GM19043 (cell line): ENCODE measurements at regions not wholly inside any gene's neighbourhood (a gene's known extent, or its start where the extent isn't known, plus 50 kb on each side); places are given as distances from the start of the nearest gene placed in this dataset.
"Not testable (repeated sequence)": the region's sequence is repeated elsewhere in the genome, so short reads cannot be mapped to it uniquely, and the experiment has no call there.

Experiments used
- ATAC-seq: cut with Tn5 transposase; IDR thresholded peaks from one replicate; pipeline ENCODE4 v1.9.1; 2021; ENCODE audit warnings: low read depth; ENCODE audit not compliant: unreplicated experiment

DNA sequence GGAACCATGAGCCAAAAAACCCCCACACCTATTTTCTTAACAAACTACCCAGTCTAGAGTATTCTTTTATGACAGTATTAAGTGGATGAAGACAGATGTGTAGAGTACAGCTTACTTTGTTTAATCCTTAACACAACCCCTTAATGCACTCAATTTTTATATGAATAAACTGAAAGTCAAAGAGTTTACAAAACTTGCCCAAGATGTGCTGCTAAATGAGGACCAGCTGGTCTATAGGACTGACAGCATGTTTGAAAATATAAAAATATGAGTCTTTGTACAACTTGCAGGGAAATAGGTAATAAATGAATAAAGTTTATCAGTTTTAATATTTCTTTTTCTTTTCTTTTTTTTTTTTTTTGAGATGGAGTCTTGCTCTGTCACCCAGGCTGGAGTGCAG lies 102.3 kb downstream of the ZFY start:
- ATAC-seq: no peak

DNA sequence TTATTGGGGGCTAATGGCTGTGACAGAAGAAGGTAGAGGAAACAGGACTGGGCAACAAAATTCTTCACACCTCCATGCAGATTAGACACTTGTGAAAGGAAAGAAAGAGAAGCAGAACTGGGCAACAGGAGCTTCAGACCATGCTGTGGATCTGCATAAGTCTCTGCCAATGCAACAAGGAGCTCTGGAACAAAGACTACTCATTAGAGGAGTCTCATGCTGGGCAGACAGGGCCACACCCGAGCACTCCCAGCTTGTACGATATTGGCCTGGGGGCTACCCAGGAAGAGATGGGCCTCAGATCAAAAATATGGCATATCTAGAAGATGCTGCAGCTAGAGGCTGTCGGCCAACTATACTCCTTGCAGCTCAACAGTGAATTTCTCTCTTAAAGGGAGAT lies 105.2 kb downstream of the ZFY start:
- no peak for ATAC-seq

DNA sequence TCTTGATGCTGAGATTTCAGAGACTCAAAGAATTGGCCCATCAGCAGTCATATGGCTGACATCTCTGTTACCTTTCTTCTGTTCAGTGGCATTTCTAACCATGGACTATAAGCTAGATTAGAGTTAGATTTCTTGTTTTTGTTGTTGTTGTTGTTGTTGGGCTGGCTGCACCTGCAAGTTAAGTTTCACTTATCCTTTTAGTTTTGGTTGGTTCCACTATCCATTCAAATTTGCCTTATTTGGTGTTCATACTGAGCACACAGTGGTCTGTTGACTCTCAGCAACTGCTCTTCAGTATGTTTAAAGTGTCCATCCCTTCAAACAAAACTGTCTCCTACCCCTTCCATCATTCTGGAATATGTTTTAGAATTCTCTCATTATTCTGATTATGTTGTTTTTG lies 106.8 kb downstream of the ZFY start:
- no peak for ATAC-seq

DNA sequence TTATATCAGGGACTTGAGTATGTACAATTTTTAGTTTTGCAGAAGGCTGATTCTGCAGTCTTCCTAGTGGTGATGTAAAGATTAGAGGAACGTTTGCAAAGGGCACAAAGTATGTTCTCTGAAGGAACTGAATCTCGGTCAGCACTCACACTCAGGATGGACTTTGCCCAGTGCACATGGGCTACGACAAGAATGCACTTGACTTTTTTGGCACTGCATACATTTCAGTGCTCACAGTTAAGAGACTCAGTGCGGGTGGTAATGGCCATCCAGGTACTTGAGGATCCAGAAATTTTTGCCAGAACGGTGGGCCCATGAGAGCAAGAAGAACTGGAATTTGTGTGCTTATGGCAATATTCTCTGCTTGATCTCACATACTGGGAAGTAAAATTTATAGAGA lies 107.7 kb downstream of the ZFY start:
- no peak for ATAC-seq

DNA sequence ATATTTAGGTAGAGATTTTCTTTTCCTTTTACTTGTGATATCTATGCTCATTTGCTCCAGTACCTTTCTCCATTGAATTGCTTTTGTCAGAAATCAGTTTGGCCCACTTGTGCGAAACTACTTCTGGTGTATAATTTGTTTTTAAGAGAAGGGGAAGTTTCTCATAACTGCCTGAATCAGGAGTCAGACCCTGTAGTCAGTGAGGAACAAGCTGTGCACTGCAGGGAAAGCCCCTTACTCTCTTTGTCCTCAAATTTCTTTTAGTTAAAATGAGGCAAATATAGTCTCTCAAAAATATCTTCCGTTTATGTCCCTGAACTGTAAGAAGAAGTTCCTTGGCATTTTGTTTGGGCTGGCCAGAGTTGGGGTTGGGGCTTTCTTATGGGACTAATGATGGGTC lies 109.9 kb downstream of the ZFY start:
- ATAC-seq: no peak

DNA sequence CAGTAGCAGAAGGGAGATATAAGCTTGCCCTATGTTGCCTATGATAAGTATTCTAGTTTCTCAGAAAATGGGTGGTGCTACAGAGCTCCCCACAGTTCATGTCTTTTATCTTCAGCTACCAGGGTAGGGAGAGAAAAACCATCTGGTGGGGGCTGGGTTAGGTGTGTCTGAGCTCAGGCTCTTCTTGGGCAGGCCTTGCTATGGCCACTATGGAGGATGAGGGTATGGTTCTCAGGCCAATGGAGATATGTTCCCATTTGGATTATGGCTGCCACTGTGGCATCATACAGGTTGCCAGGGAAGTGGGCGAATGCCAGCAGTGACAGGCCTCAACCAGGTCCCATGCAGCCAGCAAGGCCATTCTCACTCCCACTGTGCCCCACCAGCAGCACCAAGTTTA lies 120.3 kb downstream of the ZFY start:
- ATAC-seq: not testable (repeated sequence)

DNA sequence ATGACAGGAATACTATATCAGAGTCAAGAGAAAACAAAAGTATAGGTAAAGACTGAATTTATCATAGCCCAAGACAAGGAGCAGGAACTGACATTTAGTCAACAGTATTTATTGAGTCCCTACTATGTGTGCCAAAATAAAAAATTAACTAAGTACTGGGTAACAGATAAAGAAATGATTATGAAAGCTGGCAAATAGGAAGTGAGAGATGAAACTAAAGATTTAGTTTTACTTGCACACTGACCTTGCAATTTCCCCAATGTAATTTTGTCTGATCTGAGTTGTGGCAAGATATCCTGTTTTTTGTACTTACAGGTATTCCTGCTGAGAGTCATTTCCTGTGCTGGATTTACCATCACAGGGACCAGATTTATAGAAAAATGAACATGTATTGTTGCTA lies 123.2 kb downstream of the ZFY start:
- ATAC-seq: peak; percentile 69

DNA sequence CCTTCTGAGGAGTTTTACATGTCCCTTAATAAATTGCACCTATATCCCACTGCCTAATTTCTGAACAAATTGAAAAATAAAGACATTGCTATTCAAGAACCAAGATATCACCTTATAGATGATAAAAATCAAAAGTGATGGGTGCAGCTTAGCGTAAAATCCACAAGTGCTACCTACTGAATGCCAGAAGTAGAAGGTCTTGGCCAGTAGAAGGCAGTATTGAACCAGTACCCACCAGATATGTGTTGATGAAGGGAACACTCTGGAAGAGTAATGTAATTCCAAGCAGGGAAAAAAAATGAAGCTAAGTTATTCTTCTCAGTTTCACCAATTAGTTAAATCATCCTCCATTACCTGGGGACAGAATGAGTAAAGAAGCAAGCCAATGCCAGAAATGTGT lies 125.5 kb downstream of the ZFY start:
- not testable (repeated sequence) for ATAC-seq

DNA sequence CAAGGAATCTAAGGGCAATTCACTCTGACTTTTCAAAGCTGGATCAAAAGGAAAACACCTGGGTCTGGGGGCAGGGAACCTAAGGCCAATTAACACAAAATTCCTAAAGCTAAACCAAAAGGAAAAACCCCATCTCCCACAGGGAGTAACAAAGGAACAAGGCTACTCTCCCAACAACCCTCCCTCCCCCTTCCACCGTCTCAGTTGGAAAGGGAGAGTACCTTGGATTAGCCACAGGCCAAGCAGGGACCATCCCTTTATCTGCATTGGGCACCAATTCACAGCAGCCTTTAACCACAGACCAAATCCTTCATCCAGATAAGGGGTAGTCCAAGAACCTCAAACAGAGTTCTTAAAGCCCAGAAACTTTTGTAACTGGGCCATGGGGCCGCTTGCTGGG lies 153.0 kb downstream of the ZFY start:
- ATAC-seq: not testable (repeated sequence)

DNA sequence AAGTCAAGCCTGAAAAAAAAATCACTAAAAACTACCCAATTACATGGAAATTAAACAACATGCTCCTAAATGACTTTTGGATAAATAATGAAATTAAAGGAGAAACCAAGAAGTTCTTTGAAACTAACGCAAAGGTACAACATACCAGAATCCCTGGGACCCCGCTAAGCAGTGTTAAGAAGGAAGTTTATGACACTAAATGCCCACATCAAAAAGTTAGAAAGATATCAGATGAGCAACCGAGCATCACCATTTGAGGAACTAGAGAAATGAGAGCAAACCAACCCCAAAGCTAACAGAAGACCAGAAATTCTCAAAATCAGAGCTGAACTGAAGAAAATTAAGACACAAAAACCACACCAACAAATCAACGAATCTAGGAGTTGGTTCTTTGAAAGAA lies 173.5 kb downstream of the ZFY start:
- not testable (repeated sequence) for ATAC-seq

DNA sequence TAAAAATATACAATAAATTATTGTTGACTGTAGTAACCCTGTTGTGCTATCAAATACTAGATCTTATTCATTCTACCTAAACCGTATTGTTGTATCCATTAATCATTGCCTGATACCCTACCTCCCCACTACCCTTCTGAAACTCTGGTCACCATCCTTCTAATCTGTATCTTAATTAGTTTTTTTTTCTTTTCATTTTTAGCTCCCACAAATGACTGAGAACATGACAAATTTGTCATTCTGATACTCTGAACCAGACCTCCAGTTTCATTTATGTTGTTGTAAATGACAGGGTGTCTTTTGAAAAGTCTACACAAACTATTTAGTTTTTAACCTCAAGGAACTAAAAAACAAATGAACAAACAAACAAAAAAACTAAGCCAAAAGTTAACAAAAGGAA lies 185.1 kb downstream of the ZFY start:
- ATAC-seq: peak; percentile 87

DNA sequence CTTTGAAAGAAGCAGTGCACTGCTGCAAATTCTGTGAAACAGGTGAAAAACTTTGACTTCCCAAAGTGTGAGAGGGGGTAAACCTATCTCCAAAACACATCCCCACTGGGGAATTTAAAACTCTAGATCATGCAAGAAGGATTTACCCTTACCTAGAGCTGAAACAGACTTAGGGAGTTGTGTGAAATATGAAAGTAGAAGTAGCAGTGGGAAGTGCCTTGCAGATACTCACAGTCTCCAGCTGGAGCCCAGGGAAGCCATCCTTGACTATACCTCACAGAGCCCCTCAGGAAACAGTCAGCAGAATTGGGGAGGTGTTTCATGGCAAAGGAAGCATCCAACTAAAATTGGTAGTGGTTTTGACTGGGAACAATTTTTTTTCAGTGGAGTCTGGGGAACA lies 185.5 kb downstream of the ZFY start:
- not testable (repeated sequence) for ATAC-seq

DNA sequence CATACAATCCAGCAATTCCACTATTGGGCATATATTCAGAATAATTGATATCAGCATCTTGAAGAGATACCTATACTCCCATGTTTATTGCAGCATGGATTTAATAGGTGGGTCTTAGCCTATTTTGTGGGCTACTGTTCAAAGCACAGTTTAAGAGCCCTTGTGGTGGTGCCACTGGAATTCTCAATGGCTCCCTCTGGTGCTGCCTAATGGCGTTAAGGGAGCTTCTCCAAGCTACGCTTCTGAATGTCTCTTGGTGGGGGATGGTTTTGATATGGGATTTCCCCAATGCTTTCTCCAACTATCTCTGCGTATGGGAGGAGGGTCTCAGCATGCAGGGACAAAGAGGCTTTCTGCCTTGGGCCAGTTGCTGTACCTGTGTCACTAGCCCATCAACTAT lies 188.3 kb downstream of the ZFY start:
- ATAC-seq: not testable (repeated sequence)

DNA sequence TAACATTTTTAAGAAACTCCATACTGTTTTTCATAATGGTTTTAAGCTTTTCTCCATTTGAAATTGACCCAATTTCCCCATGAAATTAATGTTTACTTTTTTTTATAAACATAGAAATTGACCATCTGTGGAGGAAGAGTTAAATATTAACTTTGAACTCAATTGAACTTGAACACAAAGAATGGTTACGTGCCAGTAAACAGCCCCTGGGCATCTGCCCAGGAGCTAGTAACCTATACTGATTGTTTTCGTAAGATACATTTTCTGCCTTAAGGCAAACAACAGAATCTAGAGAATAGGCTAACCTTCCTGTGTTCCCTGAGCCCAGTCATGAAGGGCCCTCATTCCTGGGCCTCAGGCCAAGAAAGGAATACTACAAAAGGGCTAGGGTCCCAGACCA lies 235.9 kb downstream of the ZFY start:
- not testable (repeated sequence) for ATAC-seq

DNA sequence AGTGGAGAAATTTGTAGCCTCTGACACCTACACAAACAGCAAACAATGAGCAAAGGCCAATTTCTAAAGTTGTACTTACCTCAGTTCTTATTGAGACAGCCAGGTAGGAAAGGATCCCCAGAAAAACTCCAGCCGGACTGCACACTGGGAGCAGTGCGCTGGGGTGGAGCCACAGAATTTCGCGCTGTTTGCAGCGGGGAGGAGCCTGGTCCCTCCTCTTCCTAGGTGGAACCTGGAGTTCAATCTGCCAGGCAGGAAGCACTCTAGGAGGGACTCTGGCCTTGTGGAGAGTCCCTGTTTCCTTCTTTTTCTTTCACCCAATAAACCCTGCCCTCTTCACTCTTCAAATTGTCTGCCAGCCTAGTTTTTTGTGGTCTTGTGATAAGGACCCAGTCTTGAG lies 259.9 kb downstream of the ZFY start:
- ATAC-seq: not testable (repeated sequence)

DNA sequence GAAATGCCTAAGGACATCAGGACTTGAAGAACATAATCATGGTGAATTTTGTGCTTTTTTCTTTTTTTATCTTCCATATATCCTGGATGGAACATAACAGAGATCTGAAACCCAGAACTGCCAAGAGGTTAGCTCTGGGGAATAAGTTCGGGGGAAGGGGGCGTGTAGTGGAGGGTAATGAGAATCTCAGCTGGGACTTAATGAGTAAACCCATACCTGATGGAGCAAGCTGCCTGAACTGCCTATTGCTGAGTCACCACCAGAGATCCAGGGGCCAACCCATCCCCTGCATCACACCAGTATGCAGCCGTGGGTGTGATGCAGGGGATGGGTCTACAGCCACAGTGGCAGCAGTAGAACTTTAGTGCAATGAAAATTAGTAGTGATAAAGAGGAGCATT lies 267.1 kb downstream of the ZFY start:
- not testable (repeated sequence) for ATAC-seq

DNA sequence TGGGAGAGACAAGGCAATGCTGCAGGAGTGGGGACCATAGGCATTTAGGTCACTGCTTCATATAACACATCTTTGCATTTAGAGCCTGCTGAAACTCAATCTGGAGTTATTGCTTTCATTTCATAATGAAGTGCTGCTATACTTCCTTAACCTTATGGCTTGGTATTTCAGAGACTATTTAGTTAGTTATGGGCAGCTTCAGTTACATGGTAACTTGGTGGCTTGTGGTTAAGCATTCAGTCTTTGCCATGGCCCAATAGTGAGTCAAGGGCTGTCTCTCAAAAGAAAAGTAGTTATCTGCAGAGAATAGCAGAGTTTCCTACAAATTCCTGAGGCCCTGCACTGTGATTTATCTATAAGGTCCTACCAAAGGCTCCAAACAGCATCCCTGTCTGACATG lies 271.6 kb downstream of the ZFY start:
- ATAC-seq: not testable (repeated sequence)

DNA sequence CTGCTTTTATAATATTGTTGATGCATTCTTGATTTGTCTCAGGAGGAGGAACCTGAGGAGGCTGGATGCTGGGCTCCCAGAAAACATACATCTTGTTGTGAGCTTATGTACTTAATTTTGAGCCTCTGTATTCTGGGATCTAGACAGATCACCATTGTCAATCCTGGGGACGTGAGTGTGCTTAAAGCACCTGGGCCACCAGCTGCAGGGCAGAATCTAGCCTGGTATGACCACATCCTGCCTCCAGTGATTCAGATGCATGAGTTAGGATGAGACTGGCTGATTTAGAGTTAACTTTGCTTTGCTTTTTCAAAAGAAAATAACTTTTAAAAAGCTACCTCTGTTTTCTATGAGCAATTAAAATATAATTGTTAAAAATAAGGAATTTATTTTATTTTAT lies 278.0 kb downstream of the ZFY start:
- peak; percentile 68 for ATAC-seq

DNA sequence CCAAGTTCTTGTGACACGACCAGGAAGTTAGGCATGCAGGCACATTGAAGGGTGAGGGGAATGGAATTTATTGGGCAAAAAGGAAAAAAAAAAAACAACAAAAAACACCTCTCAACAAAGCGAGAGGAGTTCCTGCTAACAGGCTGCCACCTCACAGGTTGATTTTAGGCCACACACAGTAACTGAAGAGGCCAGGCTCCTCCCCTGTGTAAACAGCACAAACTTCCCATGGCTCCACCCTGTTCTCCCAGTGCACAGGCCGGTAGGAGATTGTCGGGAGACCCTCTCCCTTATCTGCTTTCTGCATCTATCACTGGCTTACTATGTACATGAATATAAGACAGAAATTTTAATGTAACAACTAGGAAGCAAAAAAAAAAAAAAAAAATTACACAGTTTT lies 283.0 kb downstream of the ZFY start:
- ATAC-seq: not testable (repeated sequence)

DNA sequence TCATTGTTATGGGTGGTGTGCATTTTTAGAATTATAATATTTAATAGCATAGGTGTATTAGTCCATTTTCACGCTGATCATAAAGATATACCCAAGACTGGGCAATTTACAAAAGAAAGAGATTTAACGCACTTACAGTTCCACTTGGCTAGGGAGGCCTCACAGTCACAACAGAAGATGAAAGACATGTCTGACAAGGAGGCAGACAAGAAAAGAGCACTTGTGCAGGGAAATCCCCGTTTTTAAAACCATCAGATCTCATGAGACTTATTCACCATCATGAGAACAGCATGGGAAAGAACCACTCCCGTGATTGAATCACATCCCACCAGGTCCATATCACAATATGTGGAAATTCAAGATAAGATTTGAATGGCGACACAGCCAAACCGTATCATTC lies 283.4 kb downstream of the ZFY start:
- ATAC-seq: not testable (repeated sequence)

DNA sequence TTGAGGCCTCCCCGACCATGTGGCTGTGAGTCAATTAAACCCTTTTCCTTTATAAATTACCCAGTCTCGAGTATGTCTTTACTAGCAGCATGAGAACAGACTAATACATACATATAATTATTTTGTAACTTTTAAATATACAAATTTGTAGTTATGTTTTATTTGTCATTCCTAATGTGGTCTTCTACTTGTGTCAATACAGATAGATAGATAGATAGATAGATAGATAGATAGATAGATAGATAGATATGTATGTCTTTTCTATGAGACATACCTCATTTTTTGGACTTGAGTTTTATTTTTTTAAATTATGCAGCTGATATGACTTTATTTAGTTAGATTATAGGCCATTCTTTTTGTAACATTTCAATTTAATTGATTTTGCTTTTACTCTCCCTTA lies 316.0 kb upstream of the TGIF2LY start:
- ATAC-seq: not testable (repeated sequence)

DNA sequence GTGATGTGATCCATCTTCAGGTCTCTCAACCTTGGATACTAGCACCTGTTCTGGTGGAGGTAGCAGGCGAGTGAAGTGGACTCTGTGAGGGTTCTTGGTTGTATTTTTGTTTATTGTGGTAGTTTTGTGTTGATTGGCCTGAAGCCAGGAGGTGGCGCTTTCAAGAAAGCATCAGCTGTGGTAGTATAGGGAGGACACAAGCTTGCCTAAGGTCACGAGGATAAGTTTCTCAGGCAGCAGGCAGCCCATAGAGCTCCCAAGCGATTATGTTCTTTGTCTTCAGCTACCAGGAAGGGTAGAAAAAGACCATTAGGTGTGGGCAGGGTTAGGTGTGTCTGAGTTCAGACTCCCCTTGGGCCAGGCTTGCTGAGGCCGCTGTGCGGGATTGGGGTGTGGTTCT lies 290.8 kb upstream of the TGIF2LY start:
- ATAC-seq: not testable (repeated sequence)

DNA sequence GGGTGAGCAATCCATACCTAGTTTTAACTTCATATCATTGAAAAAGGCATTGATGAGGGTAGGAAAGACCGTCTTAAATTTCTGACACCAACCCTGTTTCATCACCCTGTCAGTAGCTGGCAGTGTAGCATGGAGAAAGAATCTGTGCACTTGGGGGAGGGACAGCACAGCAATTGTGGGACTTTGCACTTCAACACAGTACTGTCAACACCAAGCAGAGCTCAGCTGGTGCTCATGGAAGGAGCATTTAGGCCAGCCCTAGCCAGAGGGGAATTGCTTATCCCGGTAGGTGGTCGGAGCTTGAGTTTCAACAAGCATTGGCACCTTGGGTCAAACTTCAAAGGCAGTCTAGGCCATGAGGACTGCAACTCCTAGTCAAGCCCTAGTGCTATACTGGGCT lies 281.6 kb upstream of the TGIF2LY start:
- not testable (repeated sequence) for ATAC-seq
